HG02759 (cell line): ENCODE measurements at regions not wholly inside any gene's neighbourhood (a gene's known extent, or its start where the extent isn't known, plus 50 kb on each side); places are given as distances from the start of the nearest gene placed in this dataset.
"Not testable (repeated sequence)": the region's sequence is repeated elsewhere in the genome, so short reads cannot be mapped to it uniquely, and the experiment has no call there.

Experiments
- ATAC-seq: cut with Tn5 transposase; IDR thresholded peaks from one replicate; pipeline ENCODE4 v1.9.1; 2021; ENCODE audit warnings: mild to moderate bottlenecking, moderate library complexity; ENCODE audit not compliant: unreplicated experiment

- ATAC-seq = no peak
These were observed 265.8 kb downstream of the MED10 start for GRCh38 chr5:6112538-6112937.

- no peak for ATAC-seq
These were observed 266.2 kb downstream of the MED10 start for GRCh38 chr5:6112125-6112524.

GRCh38 chr5:6111131-6111530 lies 267.2 kb downstream of the MED10 start:
- no peak for ATAC-seq

- no peak for ATAC-seq
These were observed 267.8 kb downstream of the MED10 start for GRCh38 chr5:6110441-6111005.

GRCh38 chr5:6108981-6109825 lies 269.1 kb downstream of the MED10 start:
- ATAC-seq = no peak

GRCh38 chr5:6108540-6108848 lies 269.9 kb downstream of the MED10 start:
- no peak for ATAC-seq

GRCh38 chr5:6107675-6108539 lies 270.4 kb downstream of the MED10 start:
- no peak for ATAC-seq

GRCh38 chr5:6106756-6107155 lies 271.6 kb downstream of the MED10 start:
- ATAC-seq = no peak

- no peak for ATAC-seq
These were observed 273.0 kb downstream of the MED10 start for GRCh38 chr5:6105320-6105719.

- ATAC-seq = no peak
These were observed 282.2 kb downstream of the MED10 start for GRCh38 chr5:6096101-6096500.

GRCh38 chr5:6094180-6094579 lies 284.2 kb downstream of the MED10 start:
- not testable (repeated sequence) for ATAC-seq

- ATAC-seq = no peak
These were observed 287.5 kb downstream of the MED10 start for GRCh38 chr5:6090838-6091237.

- no peak for ATAC-seq
These were observed 288.2 kb downstream of the MED10 start for GRCh38 chr5:6090079-6090654.

GRCh38 chr5:6088706-6089105 lies 289.6 kb downstream of the MED10 start:
- no peak for ATAC-seq

- no peak for ATAC-seq
These were observed 290.8 kb downstream of the MED10 start for GRCh38 chr5:6087576-6087975.

- ATAC-seq = no peak
These were observed 291.5 kb downstream of the MED10 start for GRCh38 chr5:6086871-6087270.

- ATAC-seq = no peak
These were observed 292.9 kb downstream of the MED10 start for GRCh38 chr5:6085341-6085860.

- no peak for ATAC-seq
These were observed 293.5 kb downstream of the MED10 start for GRCh38 chr5:6084836-6085235.

- ATAC-seq = no peak
These were observed 294.0 kb downstream of the MED10 start for GRCh38 chr5:6084376-6084775.

GRCh38 chr5:6083311-6083978 lies 294.9 kb downstream of the MED10 start:
- no peak for ATAC-seq

- ATAC-seq = no peak
These were observed 295.7 kb downstream of the MED10 start for GRCh38 chr5:6082685-6083084.
